GM12872 (cell line): ENCODE measurements at regions not wholly inside any gene's neighbourhood (a gene's known extent, or its start where the extent isn't known, plus 50 kb on each side); places are given as distances from the start of the nearest gene placed in this dataset.

Source experiments
- TF ChIP-seq, protein P1 (sequence below): IDR thresholded peaks from 3 replicates; pipeline ENCODE4 v1.5.1; 2011; ENCODE audit warnings: low read depth, mild to moderate bottlenecking, low read length, moderate library complexity; ENCODE audit not compliant: insufficient read depth

DNA sequence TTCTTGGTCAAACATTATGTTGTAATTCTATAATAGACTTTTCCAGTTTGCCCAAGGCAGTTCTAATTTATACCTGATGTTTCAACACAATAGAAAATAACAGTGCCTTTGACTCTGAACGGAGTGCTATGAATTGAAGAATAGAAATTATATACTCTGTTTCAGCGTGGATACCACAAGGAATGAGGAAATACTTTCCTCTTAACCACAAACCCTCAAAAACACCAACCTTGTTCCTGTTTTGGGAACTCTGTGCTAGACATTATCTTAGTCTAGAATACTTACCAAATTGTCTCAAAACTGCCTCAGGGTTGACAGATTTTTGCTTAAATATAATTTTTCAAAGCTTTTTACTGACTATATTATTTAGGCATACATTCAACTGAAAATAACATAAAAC lies 1629.3 kb downstream of the MRPL39 start:
- TF ChIP-seq, protein P1, sequence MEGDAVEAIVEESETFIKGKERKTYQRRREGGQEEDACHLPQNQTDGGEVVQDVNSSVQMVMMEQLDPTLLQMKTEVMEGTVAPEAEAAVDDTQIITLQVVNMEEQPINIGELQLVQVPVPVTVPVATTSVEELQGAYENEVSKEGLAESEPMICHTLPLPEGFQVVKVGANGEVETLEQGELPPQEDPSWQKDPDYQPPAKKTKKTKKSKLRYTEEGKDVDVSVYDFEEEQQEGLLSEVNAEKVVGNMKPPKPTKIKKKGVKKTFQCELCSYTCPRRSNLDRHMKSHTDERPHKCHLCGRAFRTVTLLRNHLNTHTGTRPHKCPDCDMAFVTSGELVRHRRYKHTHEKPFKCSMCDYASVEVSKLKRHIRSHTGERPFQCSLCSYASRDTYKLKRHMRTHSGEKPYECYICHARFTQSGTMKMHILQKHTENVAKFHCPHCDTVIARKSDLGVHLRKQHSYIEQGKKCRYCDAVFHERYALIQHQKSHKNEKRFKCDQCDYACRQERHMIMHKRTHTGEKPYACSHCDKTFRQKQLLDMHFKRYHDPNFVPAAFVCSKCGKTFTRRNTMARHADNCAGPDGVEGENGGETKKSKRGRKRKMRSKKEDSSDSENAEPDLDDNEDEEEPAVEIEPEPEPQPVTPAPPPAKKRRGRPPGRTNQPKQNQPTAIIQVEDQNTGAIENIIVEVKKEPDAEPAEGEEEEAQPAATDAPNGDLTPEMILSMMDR = no peak

DNA sequence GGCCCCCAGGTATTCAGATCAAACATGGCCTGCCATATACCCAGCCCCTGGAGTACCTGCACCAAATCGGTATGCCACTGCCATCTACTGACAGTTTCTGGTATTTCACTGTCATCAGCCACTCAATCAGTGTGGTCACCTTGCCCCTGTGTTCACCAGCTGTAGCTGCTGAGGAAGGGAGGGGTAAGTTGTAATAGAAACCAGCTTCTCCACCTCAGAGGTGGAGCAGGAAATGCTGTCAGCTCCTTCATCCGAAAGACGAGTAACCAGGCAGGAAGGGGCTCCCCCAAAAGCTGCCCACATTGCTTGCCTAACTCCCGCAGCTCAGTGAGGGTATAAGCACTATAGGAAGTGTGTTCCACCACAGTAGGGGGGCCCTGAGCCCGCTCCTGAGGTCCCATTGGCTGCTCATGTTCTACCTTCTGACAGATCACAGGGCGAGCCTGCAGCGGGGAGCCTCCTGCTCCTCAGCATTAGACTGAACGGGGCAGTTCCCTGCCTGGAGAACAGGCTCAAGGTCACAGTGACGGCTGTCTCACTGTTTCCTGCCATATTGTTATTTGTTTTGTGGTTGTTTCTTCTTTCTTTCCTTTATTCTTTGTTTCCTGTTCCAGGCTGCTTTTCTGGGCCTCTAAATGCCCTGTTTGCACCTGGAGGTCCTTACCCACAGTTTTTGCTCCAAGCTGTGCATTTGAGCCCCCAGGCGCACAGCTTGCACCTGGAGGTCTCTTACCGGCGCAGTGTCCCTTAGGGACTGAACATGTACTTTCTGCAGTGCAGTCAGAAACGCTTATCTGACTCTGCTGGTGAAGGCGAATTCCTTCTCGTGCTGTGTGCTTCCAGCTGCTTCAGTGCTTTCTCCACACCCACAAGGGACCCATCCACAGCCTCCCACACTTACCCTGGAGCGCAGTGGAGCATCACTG lies 1638.3 kb downstream of the MRPL39 start:
- TF ChIP-seq, protein P1 = peak; percentile 78

DNA sequence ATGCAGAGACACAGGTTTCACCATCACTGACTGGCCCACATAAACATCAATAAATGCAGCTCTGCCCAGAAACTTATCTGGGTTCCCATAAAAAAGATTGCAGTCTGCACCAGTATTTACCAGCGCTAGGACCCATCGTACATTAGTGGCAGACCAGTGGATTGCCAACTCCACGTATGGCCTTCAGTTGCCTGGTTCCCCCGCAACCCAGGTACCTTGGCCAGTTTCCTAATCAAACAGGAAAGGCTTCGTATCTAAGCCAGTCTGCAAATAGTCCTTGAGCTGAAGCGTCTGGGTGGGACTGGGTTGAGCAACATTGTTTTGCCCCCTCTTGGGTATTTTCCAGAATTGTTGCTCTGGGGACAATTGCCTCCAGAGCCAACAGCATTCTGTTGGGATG lies 1639.3 kb downstream of the MRPL39 start:
- TF ChIP-seq, protein P1 = no peak

DNA sequence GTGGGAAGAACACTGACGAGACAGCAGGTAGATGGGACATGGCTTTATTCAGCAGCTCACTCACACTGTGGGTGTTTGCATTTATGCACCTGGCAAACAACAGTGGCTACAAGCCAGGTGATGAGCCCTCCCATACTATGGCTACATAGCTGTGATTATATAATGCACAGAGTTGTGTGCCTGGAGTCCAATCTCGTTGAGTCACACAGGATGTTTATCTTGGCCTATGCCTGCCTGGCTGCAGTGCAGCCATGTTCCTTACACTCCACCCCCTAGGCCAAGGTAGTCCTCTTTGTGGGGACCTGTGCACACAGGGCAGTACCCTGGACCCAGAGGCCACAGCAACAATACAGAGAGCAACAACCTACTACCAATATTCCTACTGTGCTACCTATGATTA lies 1643.8 kb downstream of the MRPL39 start:
- TF ChIP-seq, protein P1 = no peak

DNA sequence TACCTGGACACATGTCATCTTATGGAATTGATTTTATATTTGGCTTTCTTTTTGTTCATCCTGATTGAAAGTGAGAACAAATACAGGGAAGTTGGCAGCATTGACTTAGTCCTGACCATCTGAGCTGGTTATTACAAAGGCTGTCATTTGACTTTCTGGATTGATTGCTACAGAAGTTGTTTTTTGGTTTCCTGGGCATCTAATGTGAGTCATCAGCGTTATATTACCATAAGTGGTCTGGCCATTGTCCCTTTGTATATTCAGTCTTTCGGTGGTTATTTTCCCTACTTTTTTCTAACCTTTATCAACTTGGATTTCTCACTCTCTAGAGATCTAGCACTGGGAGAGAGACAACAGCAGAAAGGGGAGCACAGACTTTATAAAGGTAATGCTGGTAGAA lies 1646.5 kb downstream of the MRPL39 start:
- TF ChIP-seq, protein P1 = no peak

DNA sequence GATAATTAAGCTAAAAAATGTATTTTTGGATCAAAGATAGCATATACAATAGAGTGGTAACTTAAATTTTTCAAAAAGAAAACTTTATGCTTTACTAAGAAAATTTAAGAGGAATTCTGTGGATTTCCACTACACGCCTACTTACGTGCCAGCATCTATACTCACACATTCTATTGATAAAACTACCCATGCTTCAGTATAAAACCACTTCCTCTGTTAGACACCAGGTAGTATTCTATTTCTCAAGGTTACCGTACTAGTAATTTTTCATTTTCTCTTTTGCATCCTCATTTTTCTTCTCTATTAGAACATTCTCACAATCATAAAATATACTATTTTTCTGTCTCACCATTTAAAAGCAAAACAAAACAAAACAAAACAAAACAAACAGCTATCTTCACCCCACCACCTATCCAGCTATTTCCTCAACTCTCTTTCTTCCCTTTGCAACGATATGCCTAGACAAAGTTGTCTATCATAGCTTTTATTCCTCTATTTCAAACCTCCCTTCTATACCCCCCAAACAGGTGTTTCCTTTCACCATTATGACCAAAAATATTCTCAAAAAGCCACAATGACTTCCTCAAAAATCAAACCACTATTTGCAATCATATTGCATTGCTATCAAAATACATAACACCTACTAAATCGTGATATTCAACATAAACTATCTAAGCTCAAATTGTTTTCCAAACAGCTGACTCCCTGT lies 1652.0 kb downstream of the MRPL39 start:
- TF ChIP-seq, protein P1 = no peak

DNA sequence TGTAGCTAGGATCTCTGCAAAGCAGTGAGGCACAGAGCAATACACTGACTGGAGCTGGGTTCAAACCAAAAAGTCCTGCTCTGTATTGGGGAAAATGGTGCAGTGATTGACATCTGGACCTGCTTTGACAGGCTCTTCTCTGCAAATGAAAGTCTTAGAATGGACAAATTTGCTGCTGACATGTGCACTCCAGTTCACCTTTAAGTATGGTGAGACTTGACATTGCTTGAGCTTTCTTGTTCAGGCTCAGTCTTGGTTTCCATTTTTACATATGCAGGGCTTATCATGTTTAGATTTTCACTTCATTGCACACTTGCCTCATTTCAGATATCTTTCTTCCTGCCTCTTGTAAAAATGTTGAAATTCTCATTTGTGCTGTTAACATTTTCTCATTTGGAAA lies 1655.0 kb downstream of the MRPL39 start:
- TF ChIP-seq, protein P1 = no peak
